BLaER1 treated with 17β-estradiol and CSF1 and Interleukin-3, amounts not matched to agents 10 nM and 100 nM (cell line): ENCODE measurements at regions not wholly inside any gene's neighbourhood (a gene's known extent, or its start where the extent isn't known, plus 50 kb on each side); places are given as distances from the start of the nearest gene placed in this dataset.

Experiments
- H3K27ac ChIP-seq, 11 experiments: shearing (Covaris generic); formaldehyde crosslinking; 2 replicates each; pipeline ENCODE4 v1.8.1; 2022
- H3K27me3 ChIP-seq, 11 experiments: shearing (Covaris generic); formaldehyde crosslinking; 2 replicates each; pipeline ENCODE4 v1.8.1; 2022
- H3K36me3 ChIP-seq, 11 experiments: shearing (Covaris generic); formaldehyde crosslinking; 2 replicates each; pipeline ENCODE4 v1.8.1; 2022
- H3K4me1 ChIP-seq, 10 experiments: shearing (Covaris generic); formaldehyde crosslinking; 2 replicates each; pipeline ENCODE4 v1.8.1; 2022
- H3K4me2 ChIP-seq, 11 experiments: shearing (Covaris generic); formaldehyde crosslinking; 2 replicates each; pipeline ENCODE4 v1.8.1; 2022
- H3K4me3 ChIP-seq, 10 experiments: shearing (Covaris generic); formaldehyde crosslinking; 2 replicates each; pipeline ENCODE4 v1.8.1; 2022
- H3K9ac ChIP-seq, 11 experiments: shearing (Covaris generic); formaldehyde crosslinking; 2 replicates each; pipeline ENCODE4 v1.8.1; 2022
- H3K9me3 ChIP-seq, 11 experiments: shearing (Covaris generic); formaldehyde crosslinking; replicated peaks in 1 of 11; 2 replicates each; pipeline ENCODE4 v1.8.1; 2022
- H4K20me1 ChIP-seq, 11 experiments: shearing (Covaris generic); formaldehyde crosslinking; 2 replicates each; pipeline ENCODE4 v1.8.1; 2022
- Cebpa-rat ChIP-seq, 11 experiments: shearing (Covaris generic); IDR thresholded peaks; 2 replicates each; pipeline ENCODE4 v1.8.1; 2022

GRCh38 chr22:36079041-36079440 lies 50.4 kb upstream of the RBFOX2 start:
- no peak for TF ChIP-seq Cebpa-rat (IDR thresholded peaks at IDR 0.05)
- Histone ChIP-seq H3K4me2 (no peak overlapping the region), H3K27me3 (peaks cover 0 to 34% (median 0%) of the 10 kb centered on the region in 11 experiments; a peak in 5 of 22 replicates), H4K20me1 (no peaks in the 10 kb centered on the region; a peak in 1 of 22 replicates), H3K4me1 (peaks cover 0 to 11% (median 1%) of the 10 kb centered on the region in 10 experiments; a peak in 7 of 20 replicates), H3K27ac (no peak overlapping the region), H3K4me3 (no peak overlapping the region), H3K36me3 (no peaks in the 10 kb centered on the region), H3K9ac (no peak overlapping the region), H3K9me3 (peaks cover 0 to 13% (median 6%) of the 10 kb centered on the region in 11 experiments; a peak in 11 of 22 replicates)
